ENCODE measurements at regions not wholly inside any gene's neighbourhood (a gene's known extent, or its start where the extent isn't known, plus 50 kb on each side); places are given as distances from the start of the nearest gene placed in this dataset.

- ATAC-seq (no peak), DNase-seq (no peak)
- no peak overlapping the region for H3K4me3 Mint-ChIP-seq
- no peaks in the 10 kb centered on the region for H3K36me3 Mint-ChIP-seq (ENCODE audit: insufficient read depth)
- no peaks in the 10 kb centered on the region for H3K27me3 Mint-ChIP-seq (ENCODE audit: low read depth)
- H3K4me1 Mint-ChIP-seq (ENCODE audit: low read depth), result no peaks in the 10 kb centered on the region
- peaks cover 6% of the 10 kb centered on the region for H3K9me3 Mint-ChIP-seq
These were observed 449.8 kb upstream of the NWD2 start for GRCh38 chr4:36794716-36795115.

GRCh38 chr4:36812149-36812548, 432.4 kb upstream of the NWD2 start:
- ATAC-seq (no peak), DNase-seq (no peak)
- Mint-ChIP-seq H3K27me3 (ENCODE audit: low read depth) (no peaks in the 10 kb centered on the region), H3K9me3 (no peaks in the 10 kb centered on the region), H3K4me1 (ENCODE audit: low read depth) (no peaks in the 10 kb centered on the region), H3K36me3 (ENCODE audit: insufficient read depth) (no peaks in the 10 kb centered on the region), H3K4me3 (no peak overlapping the region)

GRCh38 chr4:36815536-36815935, 429.0 kb upstream of the NWD2 start:
- H3K9me3 Mint-ChIP-seq, result no peaks in the 10 kb centered on the region

GRCh38 chr4:36823199-36823967, 421.2 kb upstream of the NWD2 start:
- DNase-seq (no peak), ATAC-seq (no peak)
- Mint-ChIP-seq H3K27me3 (ENCODE audit: low read depth) (no peaks in the 10 kb centered on the region), H3K4me3 (no peak overlapping the region), H3K4me1 (ENCODE audit: low read depth) (no peaks in the 10 kb centered on the region), H3K9me3 (peaks cover 3% of the 10 kb centered on the region), H3K36me3 (ENCODE audit: insufficient read depth) (no peaks in the 10 kb centered on the region)

More at GRCh38 chr4:36815536-36815935, 429.0 kb upstream of the NWD2 start:
- Mint-ChIP-seq H3K4me3 (no peak overlapping the region), H3K36me3 (ENCODE audit: insufficient read depth) (no peaks in the 10 kb centered on the region), H3K27me3 (ENCODE audit: low read depth) (no peaks in the 10 kb centered on the region), H3K4me1 (ENCODE audit: low read depth) (no peaks in the 10 kb centered on the region)
- no peak for ATAC-seq
- no peak for DNase-seq

- ATAC-seq, result no peak
- Mint-ChIP-seq H3K4me1 (ENCODE audit: low read depth) (no peaks in the 10 kb centered on the region), H3K9me3 (peaks cover 3% of the 10 kb centered on the region), H3K36me3 (ENCODE audit: insufficient read depth) (no peaks in the 10 kb centered on the region), H3K27me3 (ENCODE audit: low read depth) (no peaks in the 10 kb centered on the region), H3K4me3 (no peak overlapping the region)
- no peak for DNase-seq
These were observed 419.9 kb upstream of the NWD2 start for GRCh38 chr4:36824682-36825081.

GRCh38 chr4:36835246-36835645, 409.3 kb upstream of the NWD2 start:
- ATAC-seq (no peak), DNase-seq (no peak)
- Mint-ChIP-seq H3K4me1 (ENCODE audit: low read depth) (no peaks in the 10 kb centered on the region), H3K9me3 (peaks cover 4% of the 10 kb centered on the region), H3K4me3 (no peak overlapping the region), H3K27me3 (ENCODE audit: low read depth) (no peaks in the 10 kb centered on the region), H3K36me3 (ENCODE audit: insufficient read depth) (no peaks in the 10 kb centered on the region)

GRCh38 chr4:36841583-36842326, 402.8 kb upstream of the NWD2 start:
- Mint-ChIP-seq H3K36me3 (ENCODE audit: insufficient read depth) (no peaks in the 10 kb centered on the region), H3K4me1 (ENCODE audit: low read depth) (no peaks in the 10 kb centered on the region), H3K9me3 (peaks cover 3% of the 10 kb centered on the region), H3K4me3 (no peak overlapping the region), H3K27me3 (ENCODE audit: low read depth) (no peaks in the 10 kb centered on the region)
- ATAC-seq (no peak), DNase-seq (no peak)

GRCh38 chr4:36844448-36844847, 400.1 kb upstream of the NWD2 start:
- Mint-ChIP-seq H3K27me3 (ENCODE audit: low read depth) (no peaks in the 10 kb centered on the region), H3K9me3 (peaks cover 3% of the 10 kb centered on the region), H3K4me1 (ENCODE audit: low read depth) (no peaks in the 10 kb centered on the region), H3K36me3 (ENCODE audit: insufficient read depth) (no peaks in the 10 kb centered on the region), H3K4me3 (no peak overlapping the region)
- DNase-seq (no peak), ATAC-seq (no peak)

GRCh38 chr4:36852856-36853255, 391.7 kb upstream of the NWD2 start:
- no peaks in the 10 kb centered on the region for H3K9me3 Mint-ChIP-seq
- H3K4me1 Mint-ChIP-seq (ENCODE audit: low read depth), result no peaks in the 10 kb centered on the region
- H3K36me3 Mint-ChIP-seq (ENCODE audit: insufficient read depth), result no peaks in the 10 kb centered on the region
- ATAC-seq (no peak), DNase-seq (no peak)
- peaks cover 2% of the 10 kb centered on the region for H3K27me3 Mint-ChIP-seq (ENCODE audit: low read depth)
- no peak overlapping the region for H3K4me3 Mint-ChIP-seq

GRCh38 chr4:36854554-36854953, 390.0 kb upstream of the NWD2 start:
- DNase-seq (no peak), ATAC-seq (no peak)
- H3K36me3 Mint-ChIP-seq (ENCODE audit: insufficient read depth), result no peaks in the 10 kb centered on the region
- H3K9me3 Mint-ChIP-seq, result no peaks in the 10 kb centered on the region
- H3K4me3 Mint-ChIP-seq, result no peak overlapping the region
- no peaks in the 10 kb centered on the region for H3K4me1 Mint-ChIP-seq (ENCODE audit: low read depth)
- H3K27me3 Mint-ChIP-seq (ENCODE audit: low read depth), result peaks cover 2% of the 10 kb centered on the region

- ATAC-seq (no peak), DNase-seq (no peak)
- H3K4me3 Mint-ChIP-seq, result no peak overlapping the region
- H3K27me3 Mint-ChIP-seq (ENCODE audit: low read depth), result no peaks in the 10 kb centered on the region
- no peaks in the 10 kb centered on the region for H3K4me1 Mint-ChIP-seq (ENCODE audit: low read depth)
- H3K9me3 Mint-ChIP-seq, result no peaks in the 10 kb centered on the region
- no peaks in the 10 kb centered on the region for H3K36me3 Mint-ChIP-seq (ENCODE audit: insufficient read depth)
These were observed 380.9 kb upstream of the NWD2 start for GRCh38 chr4:36863601-36864000.

GRCh38 chr4:36870121-36870520, 374.4 kb upstream of the NWD2 start:
- DNase-seq (no peak), ATAC-seq (no peak)
- H3K4me3 Mint-ChIP-seq, result no peak overlapping the region
- no peaks in the 10 kb centered on the region for H3K9me3 Mint-ChIP-seq
- no peaks in the 10 kb centered on the region for H3K27me3 Mint-ChIP-seq (ENCODE audit: low read depth)
- no peaks in the 10 kb centered on the region for H3K36me3 Mint-ChIP-seq (ENCODE audit: insufficient read depth)
- no peaks in the 10 kb centered on the region for H3K4me1 Mint-ChIP-seq (ENCODE audit: low read depth)

GRCh38 chr4:36872679-36873078, 371.9 kb upstream of the NWD2 start:
- ATAC-seq, result no peak
- no peak overlapping the region for H3K4me3 Mint-ChIP-seq
- no peaks in the 10 kb centered on the region for H3K27me3 Mint-ChIP-seq (ENCODE audit: low read depth)
- H3K4me1 Mint-ChIP-seq (ENCODE audit: low read depth), result no peaks in the 10 kb centered on the region
- H3K36me3 Mint-ChIP-seq (ENCODE audit: insufficient read depth), result no peaks in the 10 kb centered on the region
- DNase-seq, result no peak
- H3K9me3 Mint-ChIP-seq, result no peaks in the 10 kb centered on the region

- no peaks in the 10 kb centered on the region for H3K4me1 Mint-ChIP-seq (ENCODE audit: low read depth)
- H3K27me3 Mint-ChIP-seq (ENCODE audit: low read depth), result no peaks in the 10 kb centered on the region
- ATAC-seq, result no peak
- no peak overlapping the region for H3K4me3 Mint-ChIP-seq
- no peaks in the 10 kb centered on the region for H3K36me3 Mint-ChIP-seq (ENCODE audit: insufficient read depth)
- H3K9me3 Mint-ChIP-seq, result no peaks in the 10 kb centered on the region
- DNase-seq, result no peak
These were observed 360.4 kb upstream of the NWD2 start for GRCh38 chr4:36884151-36884550.

GRCh38 chr4:36891971-36892370, 352.6 kb upstream of the NWD2 start:
- Mint-ChIP-seq H3K9me3 (no peaks in the 10 kb centered on the region), H3K4me3 (no peak overlapping the region), H3K4me1 (ENCODE audit: low read depth) (no peaks in the 10 kb centered on the region), H3K36me3 (ENCODE audit: insufficient read depth) (no peaks in the 10 kb centered on the region), H3K27me3 (ENCODE audit: low read depth) (no peaks in the 10 kb centered on the region)
- ATAC-seq (no peak), DNase-seq (no peak)

Data from activated T-cell treated with anti-CD3 and anti-CD28 coated beads, Interleukin-2, amount 50 U/mL, for 4 hours (primary cell).